ENCODE measurements at regions not wholly inside any gene's neighbourhood (a gene's known extent, or its start where the extent isn't known, plus 50 kb on each side); places are given as distances from the start of the nearest gene placed in this dataset.

- Histone ChIP-seq H3F3A (ENCODE audit: insufficient read depth, low read length) (no peaks in the 10 kb centered on the region), H2AFZ (ENCODE audit: low read length) (no peak overlapping the region), H3K4me3 (ENCODE audit: low read depth, low read length, poor library complexity, severe bottlenecking) (no peak overlapping the region), H3K79me2 (ENCODE audit: insufficient read depth, low read length) (no peaks in the 10 kb centered on the region), H3K9me3 (ENCODE audit: low read length) (no peaks in the 10 kb centered on the region), H3K36me3 (ENCODE audit: insufficient read depth, low read length) (no peaks in the 10 kb centered on the region), H3K27me3 (ENCODE audit: insufficient read depth, low read length) (no peaks in the 10 kb centered on the region), H3K27ac (ENCODE audit: low read depth, low read length, poor library complexity, severe bottlenecking) (no peak overlapping the region), H3K9ac (ENCODE audit: low read length) (no peak overlapping the region), H3K4me2 (ENCODE audit: low read length) (no peak overlapping the region), H3K9me2 (ENCODE audit: low read depth, low read length) (no peaks in the 10 kb centered on the region; the same call in 1 of the 2 replicates), H3K4me1 (ENCODE audit: insufficient read depth, low read length, severe bottlenecking) (no peaks in the 10 kb centered on the region), H4K20me1 (ENCODE audit: insufficient read depth, low read length) (no peaks in the 10 kb centered on the region)
- TF ChIP-seq CTCF (IDR thresholded peaks at IDR 0.05; ENCODE audit: low read length), result no peak
- no peak for TF ChIP-seq EZH2 (IDR thresholded peaks at IDR 0.05; ENCODE audit: borderline replicate concordance, low read length)
Measured at GRCh38 chr6:18577491-18577890, 190.3 kb downstream of the RNF144B start.

GRCh38 chr6:18579166-18579565 is 192.0 kb downstream of the RNF144B start:
- no peak overlapping the region for H3K27ac ChIP-seq (ENCODE audit: low read depth, low read length, poor library complexity, severe bottlenecking)
- no peaks in the 10 kb centered on the region for H3K27me3 ChIP-seq (ENCODE audit: insufficient read depth, low read length)
- no peaks in the 10 kb centered on the region for H3K4me1 ChIP-seq (ENCODE audit: insufficient read depth, low read length, severe bottlenecking)
- H3K79me2 ChIP-seq (ENCODE audit: insufficient read depth, low read length), result no peaks in the 10 kb centered on the region
- no peaks in the 10 kb centered on the region for H4K20me1 ChIP-seq (ENCODE audit: insufficient read depth, low read length)
- no peak overlapping the region for H3K9ac ChIP-seq (ENCODE audit: low read length)
- no peak overlapping the region for H3K4me2 ChIP-seq (ENCODE audit: low read length)
- H3K9me3 ChIP-seq (ENCODE audit: low read length), result no peaks in the 10 kb centered on the region
- TF ChIP-seq CTCF (IDR thresholded peaks at IDR 0.05; ENCODE audit: low read length), result no peak
- no peaks in the 10 kb centered on the region for H3F3A ChIP-seq (ENCODE audit: insufficient read depth, low read length)
- H3K36me3 ChIP-seq (ENCODE audit: insufficient read depth, low read length), result no peaks in the 10 kb centered on the region
- no peaks in the 10 kb centered on the region; the same call in 1 of the 2 replicates for H3K9me2 ChIP-seq (ENCODE audit: low read depth, low read length)
- H2AFZ ChIP-seq (ENCODE audit: low read length), result no peak overlapping the region
- no peak overlapping the region for H3K4me3 ChIP-seq (ENCODE audit: low read depth, low read length, poor library complexity, severe bottlenecking)

DNA sequence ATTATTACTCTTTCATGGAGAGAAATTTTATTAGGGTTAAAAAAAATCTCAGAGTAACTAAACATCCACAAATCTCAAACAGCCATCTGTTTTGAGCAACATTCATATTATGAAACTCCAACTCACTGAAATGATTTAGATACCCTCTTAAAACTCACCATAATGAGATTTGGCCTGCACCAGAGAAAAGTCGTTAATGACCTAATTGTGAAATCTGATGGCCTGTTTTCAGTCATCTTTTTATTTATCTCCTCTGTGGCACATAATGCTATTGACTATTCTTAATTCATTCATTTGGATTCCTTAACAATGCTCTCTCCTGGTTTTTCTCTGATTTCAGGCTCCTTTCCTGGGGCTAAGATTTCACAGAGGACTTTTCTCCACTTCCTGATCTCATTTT is 192.7 kb downstream of the RNF144B start:
- no peak for TF ChIP-seq EZH2 (IDR thresholded peaks at IDR 0.05; ENCODE audit: borderline replicate concordance, low read length)
- no peak for TF ChIP-seq CTCF (IDR thresholded peaks at IDR 0.05; ENCODE audit: low read length)
- Histone ChIP-seq H2AFZ (ENCODE audit: low read length) (no peak overlapping the region), H3K9me2 (ENCODE audit: low read depth, low read length) (no peaks in the 10 kb centered on the region; the same call in 1 of the 2 replicates), H3K9me3 (ENCODE audit: low read length) (no peaks in the 10 kb centered on the region), H3K27ac (ENCODE audit: low read depth, low read length, poor library complexity, severe bottlenecking) (no peak overlapping the region), H4K20me1 (ENCODE audit: insufficient read depth, low read length) (no peaks in the 10 kb centered on the region), H3K4me3 (ENCODE audit: low read depth, low read length, poor library complexity, severe bottlenecking) (no peak overlapping the region), H3K4me2 (ENCODE audit: low read length) (no peak overlapping the region), H3K27me3 (ENCODE audit: insufficient read depth, low read length) (no peaks in the 10 kb centered on the region), H3K79me2 (ENCODE audit: insufficient read depth, low read length) (no peaks in the 10 kb centered on the region), H3K4me1 (ENCODE audit: insufficient read depth, low read length, severe bottlenecking) (no peaks in the 10 kb centered on the region), H3K36me3 (ENCODE audit: insufficient read depth, low read length) (no peaks in the 10 kb centered on the region), H3K9ac (ENCODE audit: low read length) (no peak overlapping the region), H3F3A (ENCODE audit: insufficient read depth, low read length) (no peaks in the 10 kb centered on the region)

Measured in OCI-LY1 (cell line).